GM23338 (cell line): ENCODE measurements at regions not wholly inside any gene's neighbourhood (a gene's known extent, or its start where the extent isn't known, plus 50 kb on each side); places are given as distances from the start of the nearest gene placed in this dataset.

Source experiments
- CREB1 ChIP-seq: fragments of 250-450 bp; sonication (Bioruptor Pico); IDR thresholded peaks from 2 replicates; pipeline ENCODE4 v1.5.0; 2020; ENCODE audit warnings: low read depth, mild to moderate bottlenecking, moderate library complexity
- CTCF ChIP-seq, 2 experiments: fragments of 200-600 bp in 1 of 2; sonication (generic) in 1 of 2; conservative IDR thresholded peaks; 2 replicates each; pipeline versions ENCODE4 v1.5.1 to v1.6.1; 2016 to 2017; ENCODE audit warnings: antibody characterized with exemption in 2 of 2, low read depth in 2 of 2, mild to moderate bottlenecking in 2 of 2, moderate library complexity in 1 of 2
- ETS1 ChIP-seq: IDR thresholded peaks from 2 replicates; pipeline ENCODE4 v1.6.1; 2016; ENCODE audit warnings: antibody characterized with exemption
- EZH2 ChIP-seq: fragments of 200-600 bp; sonication (generic); IDR thresholded peaks from one replicate; pipeline ENCODE4 v1.8.0; 2017; ENCODE audit warnings: antibody characterized with exemption, mild to moderate bottlenecking, low read depth; ENCODE audit not compliant: unreplicated experiment
- EZH2phosphoT487 ChIP-seq: fragments of 200-600 bp; sonication (generic); IDR thresholded peaks from one replicate; pipeline ENCODE4 v1.8.1; 2018; ENCODE audit warnings: antibody characterized with exemption; ENCODE audit not compliant: unreplicated experiment
- JUNB ChIP-seq: IDR thresholded peaks from one replicate; pipeline ENCODE4 v1.6.1; 2016; ENCODE audit warnings: antibody characterized with exemption; ENCODE audit not compliant: unreplicated experiment
- NANOG ChIP-seq: IDR thresholded peaks from 2 replicates; pipeline ENCODE4 v1.6.1; 2016; ENCODE audit warnings: antibody characterized with exemption, borderline replicate concordance
- POLR2AphosphoS5 ChIP-seq: IDR thresholded peaks from 2 replicates; pipeline ENCODE4 v1.6.1; 2016; ENCODE audit warnings: antibody characterized with exemption, low read depth
- REST ChIP-seq: IDR thresholded peaks from one replicate; pipeline ENCODE4 v1.6.1; 2018; ENCODE audit warnings: antibody characterized with exemption; ENCODE audit not compliant: unreplicated experiment
- STAT1 ChIP-seq: IDR thresholded peaks from one replicate; pipeline ENCODE4 v1.6.1; 2016; ENCODE audit warnings: antibody characterized with exemption; ENCODE audit not compliant: unreplicated experiment
- ZNF114 ChIP-seq: fragments of 250-450 bp; sonication (Bioruptor Pico); IDR thresholded peaks from 2 replicates; pipeline ENCODE4 v1.5.0; 2020; ENCODE audit warnings: mild to moderate bottlenecking, moderate library complexity
- ZNF331 ChIP-seq: fragments of 250-450 bp; sonication (Bioruptor Pico); IDR thresholded peaks from 2 replicates; pipeline ENCODE4 v1.5.0; 2020; ENCODE audit warnings: low read depth, mild to moderate bottlenecking, moderate library complexity

GRCh38 chr5:104538734-104539133 is 976.1 kb upstream of the NUDT12 start:
- TF ChIP-seq POLR2AphosphoS5: no peak
- TF ChIP-seq CTCF (conservative IDR thresholded peaks at IDR 0.05; ENCODE audit: low read depth in 2 of 2): no peak
- no peak for TF ChIP-seq STAT1
- TF ChIP-seq EZH2: no peak
- TF ChIP-seq EZH2phosphoT487: no peak
- no peak for TF ChIP-seq ZNF114 (CRISPR knock-in tag)
- TF ChIP-seq ZNF331 (CRISPR knock-in tag): no peak
- TF ChIP-seq CREB1: no peak
- no peak for TF ChIP-seq JUNB
- TF ChIP-seq NANOG: no peak
- no peak for TF ChIP-seq REST
- TF ChIP-seq ETS1: no peak
